K562 (cell line): ENCODE measurements at regions not wholly inside any gene's neighbourhood (a gene's known extent, or its start where the extent isn't known, plus 50 kb on each side); places are given as distances from the start of the nearest gene placed in this dataset.

Source experiments
- ARID2 ChIP-seq: fragments of 450-650 bp; IDR thresholded peaks from 2 replicates; pipeline ENCODE4 v1.6.1; 2017; ENCODE audit warnings: antibody characterized with exemption, mild to moderate bottlenecking
- CHD1 ChIP-seq: fragments of 200-600 bp; sonication (generic); IDR thresholded peaks from one replicate; pipeline ENCODE4 v1.6.1; 2012; ENCODE audit warnings: mild to moderate bottlenecking, moderate library complexity, low read length, inconsistent platforms
- DNMT1 ChIP-seq: fragments of 450-650 bp; IDR thresholded peaks from 2 replicates; pipeline ENCODE4 v1.6.1; 2016; ENCODE audit warnings: antibody characterized with exemption, mild to moderate bottlenecking
- EP300 ChIP-seq: IDR thresholded peaks from 2 replicates; pipeline ENCODE4 v1.6.1; 2012; ENCODE audit warnings: low read length, improper control_type of control experiment
- FUS ChIP-seq: fragments of 200-400 bp; formaldehyde crosslinking; optimal IDR thresholded peaks from 2 replicates; pipeline ENCODE3; 2017; ENCODE audit warnings: low read depth, low read length
- GATA2 ChIP-seq: sonication (generic); formaldehyde crosslinking; IDR thresholded peaks from 2 replicates; pipeline ENCODE4 v1.4.0; 2020; ENCODE audit warnings: mild to moderate bottlenecking, missing genetic modification reagents
- MECOM ChIP-seq: fragments of 250-450 bp; sonication (Bioruptor Pico); IDR thresholded peaks from 2 replicates; pipeline ENCODE4 v1.8.0; 2022; ENCODE audit warnings: inconsistent platforms
- NCOA2 ChIP-seq, 2 experiments: fragments of 450-650 bp; IDR thresholded peaks; 2 replicates each; pipeline ENCODE4 v1.6.1; 2018; ENCODE audit warnings: mild to moderate bottlenecking in 2 of 2, moderate library complexity in 1 of 2; ENCODE audit not compliant: partially characterized antibody in 2 of 2
- NFIX ChIP-seq: fragments of 250-450 bp; sonication (Bioruptor Pico); IDR thresholded peaks from 2 replicates; pipeline ENCODE4 v1.4.0; 2020; ENCODE audit warnings: low read depth, mild to moderate bottlenecking, moderate library complexity
- NFRKB ChIP-seq: fragments of 450-650 bp; IDR thresholded peaks from 2 replicates; pipeline ENCODE4 v1.6.1; 2016; ENCODE audit warnings: low read depth
- POLR2AphosphoS5 ChIP-seq: IDR thresholded peaks from 2 replicates; pipeline ENCODE4 v1.6.1; 2011; ENCODE audit warnings: mild to moderate bottlenecking, low read depth, low read length, moderate library complexity; ENCODE audit not compliant: control insufficient read depth, insufficient read depth
- POLR2H ChIP-seq: IDR thresholded peaks from 2 replicates; pipeline ENCODE4 v1.6.1; 2016; ENCODE audit warnings: missing genetic modification characterization, low read depth, mild to moderate bottlenecking, control low read depth, missing compliant biosample characterization, moderate library complexity
- PRMT5 ChIP-seq: sonication (generic); formaldehyde crosslinking; IDR thresholded peaks from 2 replicates; pipeline ENCODE4 v1.5.0; 2020; ENCODE audit warnings: missing genetic modification reagents
- ZFX ChIP-seq: sonication (generic); formaldehyde crosslinking; IDR thresholded peaks from 2 replicates; pipeline ENCODE4 v1.8.0; 2022; ENCODE audit warnings: mild to moderate bottlenecking, missing genetic modification reagents, moderate library complexity
- ZNF121 ChIP-seq: sonication (generic); formaldehyde crosslinking; conservative IDR thresholded peaks from 2 replicates; pipeline ENCODE4 v1.8.0; 2022; ENCODE audit warnings: missing genetic modification reagents
- ZNF785 ChIP-seq: fragments of 250-450 bp; sonication (Bioruptor Pico); IDR thresholded peaks from 2 replicates; pipeline ENCODE4 v1.4.0; 2020; ENCODE audit warnings: mild to moderate bottlenecking
- TF ChIP-seq, protein P1 (sequence below): sonication (generic); formaldehyde crosslinking; IDR thresholded peaks from 2 replicates; pipeline ENCODE4 v1.8.0; 2023; ENCODE audit warnings: missing genetic modification reagents, mild to moderate bottlenecking, borderline replicate concordance
- TF ChIP-seq, protein P2 (sequence below): fragments of 250-450 bp; sonication (Bioruptor Pico); IDR thresholded peaks from 2 replicates; pipeline ENCODE4 v1.4.0; 2020; ENCODE audit warnings: mild to moderate bottlenecking, moderate library complexity
- TF ChIP-seq, protein P3 (sequence below): fragments of 450-650 bp; IDR thresholded peaks from 2 replicates; pipeline ENCODE4 v1.6.1; 2017; ENCODE audit warnings: mild to moderate bottlenecking, moderate library complexity
- TF ChIP-seq, protein P4 (sequence below): sonication (generic); formaldehyde crosslinking; IDR thresholded peaks from 2 replicates; pipeline ENCODE4 v1.8.0; 2022; ENCODE audit warnings: mild to moderate bottlenecking, missing genetic modification reagents

- TF ChIP-seq, protein P1, sequence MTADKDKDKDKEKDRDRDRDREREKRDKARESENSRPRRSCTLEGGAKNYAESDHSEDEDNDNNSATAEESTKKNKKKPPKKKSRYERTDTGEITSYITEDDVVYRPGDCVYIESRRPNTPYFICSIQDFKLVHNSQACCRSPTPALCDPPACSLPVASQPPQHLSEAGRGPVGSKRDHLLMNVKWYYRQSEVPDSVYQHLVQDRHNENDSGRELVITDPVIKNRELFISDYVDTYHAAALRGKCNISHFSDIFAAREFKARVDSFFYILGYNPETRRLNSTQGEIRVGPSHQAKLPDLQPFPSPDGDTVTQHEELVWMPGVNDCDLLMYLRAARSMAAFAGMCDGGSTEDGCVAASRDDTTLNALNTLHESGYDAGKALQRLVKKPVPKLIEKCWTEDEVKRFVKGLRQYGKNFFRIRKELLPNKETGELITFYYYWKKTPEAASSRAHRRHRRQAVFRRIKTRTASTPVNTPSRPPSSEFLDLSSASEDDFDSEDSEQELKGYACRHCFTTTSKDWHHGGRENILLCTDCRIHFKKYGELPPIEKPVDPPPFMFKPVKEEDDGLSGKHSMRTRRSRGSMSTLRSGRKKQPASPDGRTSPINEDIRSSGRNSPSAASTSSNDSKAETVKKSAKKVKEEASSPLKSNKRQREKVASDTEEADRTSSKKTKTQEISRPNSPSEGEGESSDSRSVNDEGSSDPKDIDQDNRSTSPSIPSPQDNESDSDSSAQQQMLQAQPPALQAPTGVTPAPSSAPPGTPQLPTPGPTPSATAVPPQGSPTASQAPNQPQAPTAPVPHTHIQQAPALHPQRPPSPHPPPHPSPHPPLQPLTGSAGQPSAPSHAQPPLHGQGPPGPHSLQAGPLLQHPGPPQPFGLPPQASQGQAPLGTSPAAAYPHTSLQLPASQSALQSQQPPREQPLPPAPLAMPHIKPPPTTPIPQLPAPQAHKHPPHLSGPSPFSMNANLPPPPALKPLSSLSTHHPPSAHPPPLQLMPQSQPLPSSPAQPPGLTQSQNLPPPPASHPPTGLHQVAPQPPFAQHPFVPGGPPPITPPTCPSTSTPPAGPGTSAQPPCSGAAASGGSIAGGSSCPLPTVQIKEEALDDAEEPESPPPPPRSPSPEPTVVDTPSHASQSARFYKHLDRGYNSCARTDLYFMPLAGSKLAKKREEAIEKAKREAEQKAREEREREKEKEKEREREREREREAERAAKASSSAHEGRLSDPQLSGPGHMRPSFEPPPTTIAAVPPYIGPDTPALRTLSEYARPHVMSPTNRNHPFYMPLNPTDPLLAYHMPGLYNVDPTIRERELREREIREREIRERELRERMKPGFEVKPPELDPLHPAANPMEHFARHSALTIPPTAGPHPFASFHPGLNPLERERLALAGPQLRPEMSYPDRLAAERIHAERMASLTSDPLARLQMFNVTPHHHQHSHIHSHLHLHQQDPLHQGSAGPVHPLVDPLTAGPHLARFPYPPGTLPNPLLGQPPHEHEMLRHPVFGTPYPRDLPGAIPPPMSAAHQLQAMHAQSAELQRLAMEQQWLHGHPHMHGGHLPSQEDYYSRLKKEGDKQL (CRISPR knock-in tag): no peak
- TF ChIP-seq POLR2AphosphoS5 (no peak), ZNF785 (no peak), POLR2H (tag) (no peak), NFRKB (no peak), DNMT1 (no peak), GATA2 (no peak), NCOA2 (IDR thresholded peaks at IDR 0.05; ENCODE audit: partially characterized antibody in 2 of 2) (no peak), ZFX (CRISPR knock-in tag) (no peak), MECOM (no peak), FUS (no peak), CHD1 (no peak), EP300 (no peak; the same call in none of the 2 replicates), NFIX (no peak), ARID2 (no peak), PRMT5 (no peak), ZNF121 (CRISPR knock-in tag) (no peak)
- TF ChIP-seq, protein P2, sequence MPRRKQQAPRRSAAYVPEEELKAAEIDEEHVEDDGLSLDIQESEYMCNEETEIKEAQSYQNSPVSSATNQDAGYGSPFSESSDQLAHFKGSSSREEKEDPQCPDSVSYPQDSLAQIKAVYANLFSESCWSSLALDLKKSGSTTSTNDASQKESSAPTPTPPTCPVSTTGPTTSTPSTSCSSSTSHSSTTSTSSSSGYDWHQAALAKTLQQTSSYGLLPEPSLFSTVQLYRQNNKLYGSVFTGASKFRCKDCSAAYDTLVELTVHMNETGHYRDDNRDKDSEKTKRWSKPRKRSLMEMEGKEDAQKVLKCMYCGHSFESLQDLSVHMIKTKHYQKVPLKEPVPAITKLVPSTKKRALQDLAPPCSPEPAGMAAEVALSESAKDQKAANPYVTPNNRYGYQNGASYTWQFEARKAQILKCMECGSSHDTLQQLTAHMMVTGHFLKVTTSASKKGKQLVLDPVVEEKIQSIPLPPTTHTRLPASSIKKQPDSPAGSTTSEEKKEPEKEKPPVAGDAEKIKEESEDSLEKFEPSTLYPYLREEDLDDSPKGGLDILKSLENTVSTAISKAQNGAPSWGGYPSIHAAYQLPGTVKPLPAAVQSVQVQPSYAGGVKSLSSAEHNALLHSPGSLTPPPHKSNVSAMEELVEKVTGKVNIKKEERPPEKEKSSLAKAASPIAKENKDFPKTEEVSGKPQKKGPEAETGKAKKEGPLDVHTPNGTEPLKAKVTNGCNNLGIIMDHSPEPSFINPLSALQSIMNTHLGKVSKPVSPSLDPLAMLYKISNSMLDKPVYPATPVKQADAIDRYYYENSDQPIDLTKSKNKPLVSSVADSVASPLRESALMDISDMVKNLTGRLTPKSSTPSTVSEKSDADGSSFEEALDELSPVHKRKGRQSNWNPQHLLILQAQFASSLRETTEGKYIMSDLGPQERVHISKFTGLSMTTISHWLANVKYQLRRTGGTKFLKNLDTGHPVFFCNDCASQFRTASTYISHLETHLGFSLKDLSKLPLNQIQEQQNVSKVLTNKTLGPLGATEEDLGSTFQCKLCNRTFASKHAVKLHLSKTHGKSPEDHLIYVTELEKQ (CRISPR knock-in tag): no peak
- TF ChIP-seq, protein P3, sequence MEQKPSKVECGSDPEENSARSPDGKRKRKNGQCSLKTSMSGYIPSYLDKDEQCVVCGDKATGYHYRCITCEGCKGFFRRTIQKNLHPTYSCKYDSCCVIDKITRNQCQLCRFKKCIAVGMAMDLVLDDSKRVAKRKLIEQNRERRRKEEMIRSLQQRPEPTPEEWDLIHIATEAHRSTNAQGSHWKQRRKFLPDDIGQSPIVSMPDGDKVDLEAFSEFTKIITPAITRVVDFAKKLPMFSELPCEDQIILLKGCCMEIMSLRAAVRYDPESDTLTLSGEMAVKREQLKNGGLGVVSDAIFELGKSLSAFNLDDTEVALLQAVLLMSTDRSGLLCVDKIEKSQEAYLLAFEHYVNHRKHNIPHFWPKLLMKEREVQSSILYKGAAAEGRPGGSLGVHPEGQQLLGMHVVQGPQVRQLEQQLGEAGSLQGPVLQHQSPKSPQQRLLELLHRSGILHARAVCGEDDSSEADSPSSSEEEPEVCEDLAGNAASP: no peak
- TF ChIP-seq, protein P4, sequence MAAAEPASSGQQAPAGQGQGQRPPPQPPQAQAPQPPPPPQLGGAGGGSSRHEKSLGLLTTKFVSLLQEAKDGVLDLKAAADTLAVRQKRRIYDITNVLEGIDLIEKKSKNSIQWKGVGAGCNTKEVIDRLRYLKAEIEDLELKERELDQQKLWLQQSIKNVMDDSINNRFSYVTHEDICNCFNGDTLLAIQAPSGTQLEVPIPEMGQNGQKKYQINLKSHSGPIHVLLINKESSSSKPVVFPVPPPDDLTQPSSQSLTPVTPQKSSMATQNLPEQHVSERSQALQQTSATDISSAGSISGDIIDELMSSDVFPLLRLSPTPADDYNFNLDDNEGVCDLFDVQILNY (CRISPR knock-in tag): no peak
Observed at GRCh38 chr21:35619184-35619583, 441.1 kb downstream of the SETD4 start (continued).
